NCI-H526 treated with DMSO at 0.1 percent for 48 hours (cell line): ENCODE measurements at regions not wholly inside any gene's neighbourhood (a gene's known extent, or its start where the extent isn't known, plus 50 kb on each side); places are given as distances from the start of the nearest gene placed in this dataset.
A peak's percentile ranks its signal among the peaks of the same experiment; 100 is the strongest.
"Not testable (repeated sequence)": the region's sequence is repeated elsewhere in the genome, so short reads cannot be mapped to it uniquely, and the experiment has no call there.

ENCODE experiments used
- DNase-seq: peaks from one replicate; lab custom pipeline; 2025; lab: John Stamatoyannopoulos, UW

GRCh38 chr16:24624102-24624501 lies 84.7 kb downstream of the RBBP6 start:
- DNase-seq = no peak

- no peak for DNase-seq
These were observed 86.9 kb downstream of the RBBP6 start for GRCh38 chr16:24626256-24626655.

GRCh38 chr16:24634919-24635318 lies 94.5 kb upstream of the TNRC6A start:
- no peak for DNase-seq

- no peak for DNase-seq
These were observed 93.4 kb upstream of the TNRC6A start for GRCh38 chr16:24635900-24636610.

- no peak for DNase-seq
These were observed 89.7 kb upstream of the TNRC6A start for GRCh38 chr16:24639769-24640168.

GRCh38 chr16:24643489-24643888 lies 86.0 kb upstream of the TNRC6A start:
- no peak for DNase-seq

- no peak for DNase-seq
These were observed 83.5 kb upstream of the TNRC6A start for GRCh38 chr16:24645739-24646645.

- DNase-seq = no peak
These were observed 82.8 kb upstream of the TNRC6A start for GRCh38 chr16:24646646-24646995.

GRCh38 chr16:24652209-24652712 lies 77.2 kb upstream of the TNRC6A start:
- no peak for DNase-seq

GRCh38 chr16:24652803-24653202 lies 76.6 kb upstream of the TNRC6A start:
- DNase-seq = no peak

- no peak for DNase-seq
These were observed 75.7 kb upstream of the TNRC6A start for GRCh38 chr16:24653725-24654124.

GRCh38 chr16:24665942-24666341 lies 63.5 kb upstream of the TNRC6A start:
- not testable (repeated sequence) for DNase-seq

- no peak for DNase-seq
These were observed 62.1 kb upstream of the TNRC6A start for GRCh38 chr16:24667244-24667764.

GRCh38 chr16:24668481-24669061 lies 60.9 kb upstream of the TNRC6A start:
- no peak for DNase-seq

- DNase-seq = peak; percentile 13
These were observed 58.6 kb upstream of the TNRC6A start for GRCh38 chr16:24670623-24671454.

GRCh38 chr16:24671455-24671954 lies 57.9 kb upstream of the TNRC6A start:
- DNase-seq = no peak

GRCh38 chr16:24673155-24673554 lies 56.3 kb upstream of the TNRC6A start:
- DNase-seq = no peak

GRCh38 chr16:24674877-24675276 lies 54.6 kb upstream of the TNRC6A start:
- DNase-seq = no peak

- no peak for DNase-seq
These were observed 52.1 kb upstream of the TNRC6A start for GRCh38 chr16:24677388-24677787.
